B cell (primary cell): ENCODE measurements at regions not wholly inside any gene's neighbourhood (a gene's known extent, or its start where the extent isn't known, plus 50 kb on each side); places are given as distances from the start of the nearest gene placed in this dataset.

Experiments
- EZH2 ChIP-seq: IDR thresholded peaks from 2 replicates; pipeline ENCODE4 v1.6.1; 2012; ENCODE audit warnings: borderline replicate concordance, low read depth, mild to moderate bottlenecking, moderate library complexity, low read length; ENCODE audit not compliant: insufficient read depth, poor library complexity, severe bottlenecking
- TF ChIP-seq, protein P1 (sequence below): fragments of 200-600 bp; IDR thresholded peaks from one replicate; pipeline ENCODE4 v1.8.0; 2022; ENCODE audit warnings: antibody characterized with exemption, mild to moderate bottlenecking

DNA sequence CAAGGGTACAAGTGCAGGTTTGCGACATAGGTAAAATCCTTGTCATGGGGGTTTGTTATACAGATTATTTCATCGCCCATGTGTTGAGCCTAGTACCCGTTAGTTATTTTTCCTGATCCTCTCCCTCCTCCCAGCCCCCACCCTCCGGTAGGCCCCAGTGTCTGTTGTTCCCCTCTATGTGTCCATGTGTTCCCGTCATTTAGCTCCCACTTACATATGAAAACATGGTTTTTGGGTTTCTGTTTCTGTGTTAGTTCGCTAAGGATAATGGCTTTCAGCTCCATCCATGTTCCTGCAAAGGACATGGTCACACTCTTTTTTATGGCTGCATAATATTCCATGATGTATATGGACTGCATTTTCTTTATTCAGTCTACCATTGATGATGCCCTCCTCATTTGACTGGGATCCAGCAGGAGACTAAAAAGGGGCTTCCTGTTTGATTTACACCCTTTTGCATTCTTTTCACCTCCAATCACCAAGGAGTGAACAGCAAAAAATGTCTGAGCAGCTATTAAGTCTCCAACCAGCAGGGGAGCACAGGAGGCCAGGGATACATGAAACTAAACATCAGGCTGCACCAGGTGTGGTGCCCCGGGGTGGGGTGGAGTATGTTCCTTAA lies 188.2 kb downstream of the SKIDA1 start:
- TF ChIP-seq, protein P1, sequence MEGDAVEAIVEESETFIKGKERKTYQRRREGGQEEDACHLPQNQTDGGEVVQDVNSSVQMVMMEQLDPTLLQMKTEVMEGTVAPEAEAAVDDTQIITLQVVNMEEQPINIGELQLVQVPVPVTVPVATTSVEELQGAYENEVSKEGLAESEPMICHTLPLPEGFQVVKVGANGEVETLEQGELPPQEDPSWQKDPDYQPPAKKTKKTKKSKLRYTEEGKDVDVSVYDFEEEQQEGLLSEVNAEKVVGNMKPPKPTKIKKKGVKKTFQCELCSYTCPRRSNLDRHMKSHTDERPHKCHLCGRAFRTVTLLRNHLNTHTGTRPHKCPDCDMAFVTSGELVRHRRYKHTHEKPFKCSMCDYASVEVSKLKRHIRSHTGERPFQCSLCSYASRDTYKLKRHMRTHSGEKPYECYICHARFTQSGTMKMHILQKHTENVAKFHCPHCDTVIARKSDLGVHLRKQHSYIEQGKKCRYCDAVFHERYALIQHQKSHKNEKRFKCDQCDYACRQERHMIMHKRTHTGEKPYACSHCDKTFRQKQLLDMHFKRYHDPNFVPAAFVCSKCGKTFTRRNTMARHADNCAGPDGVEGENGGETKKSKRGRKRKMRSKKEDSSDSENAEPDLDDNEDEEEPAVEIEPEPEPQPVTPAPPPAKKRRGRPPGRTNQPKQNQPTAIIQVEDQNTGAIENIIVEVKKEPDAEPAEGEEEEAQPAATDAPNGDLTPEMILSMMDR = no peak
- TF ChIP-seq EZH2 = no peak
